Adrenal gland (tissue), 9 donors: ENCODE measurements at regions not wholly inside any gene's neighbourhood (a gene's known extent, or its start where the extent isn't known, plus 50 kb on each side); places are given as distances from the start of the nearest gene placed in this dataset.

Source experiments
- DNase-seq, 7 donors: peaks; one replicate each; pipeline ENCODE4 v3.0.0-alpha.2; 2019 to 2020
- H3K27ac ChIP-seq, 5 donors: fragments of 200-600 bp; sonication (generic) in 4 of 5; 1 replicate in 3 of 5; 2 replicates in 2 of 5; pipeline versions ENCODE4 v1.5.1 to v1.8.0; 2016 to 2020; ENCODE audit warnings: mild to moderate bottlenecking in 1 of 5
- H3K27me3 ChIP-seq: fragments of 200-600 bp; 2 replicates; pipeline ENCODE4 v1.8.0; 2021
- H3K36me3 ChIP-seq, 2 donors: fragments of 200-600 bp; replicated peaks in 1 of 2; 1 replicate in 1 of 2; 2 replicates in 1 of 2; pipeline versions ENCODE4 v1.5.1 to v1.8.0; 2018 to 2022
- H3K4me1 ChIP-seq, 2 donors: fragments of 200-600 bp; replicated peaks in 1 of 2; 1 replicate in 1 of 2; 2 replicates in 1 of 2; pipeline versions ENCODE4 v1.5.1 to v1.8.0; 2018 to 2021
- H3K4me3 ChIP-seq, 4 donors: fragments of 200-600 bp; sonication (generic) in 3 of 4; one replicate each; pipeline ENCODE4 v1.5.1; 2016 to 2018
- H3K9me3 ChIP-seq, 3 donors: fragments of 200-600 bp; sonication (generic) in 1 of 3; replicated peaks in 1 of 3; 1 replicate in 2 of 3; 2 replicates in 1 of 3; pipeline versions ENCODE4 v1.5.1 to v1.8.0; 2016 to 2021
- CTCF ChIP-seq, 6 experiments: fragments of 450-650 bp in 4 of 6; fragments of 200-600 bp in 2 of 6; sonication (generic) in 1 of 6; IDR thresholded peaks; 1 replicate in 5 of 6; 2 replicates in 1 of 6; pipeline versions ENCODE4 v1.5.1 to v1.8.0; 2016 to 2021; ENCODE audit warnings: antibody characterized with exemption in 6 of 6, mild to moderate bottlenecking in 2 of 6, moderate library complexity in 1 of 6
- POLR2A ChIP-seq, 2 donors: fragments of 450-650 bp; IDR thresholded peaks; one replicate each; pipeline ENCODE4 v1.6.1; 2017; ENCODE audit warnings: antibody characterized with exemption in 2 of 2, mild to moderate bottlenecking in 2 of 2, moderate library complexity in 1 of 2
- WGBS, 4 donors: extraction: QIAGEN DNeasy Blood & Tissue Kit in 2 of 4; methylation state at CpG; one replicate each; pipeline versions ENCODE4 v1.1.5 to v1.1.7; 2013 to 2017; 5-methylcytosine and 5-hydroxymethylcytosine counted together
- intact Hi-C, 2 donors: fragments of 100-400 bp; cut with DNase I; formaldehyde crosslinking; loops; one replicate each; pipeline versions ENCODE4 v1.14.1 to v1.15.0; 2022 to 2023
- donor health status: healthy with polysubstance abuse.
- donor health status: Bipolar disorder and iron deficiency.
- donor health status: DM: yes; HTN: yes; CAD: no.
- donor health status: DM: no; HTN: no; CAD: no.
- donor health status: DM: no; HTN: no; CAD: no.

- no peaks in the 10 kb centered on the region for H3K9me3 ChIP-seq
- no peak overlapping the region for H3K27ac ChIP-seq
- H3K36me3 ChIP-seq: no peaks in the 10 kb centered on the region
- no peaks in the 10 kb centered on the region for H3K27me3 ChIP-seq
- H3K4me1 ChIP-seq: no peaks in the 10 kb centered on the region
- no peak overlapping the region for H3K4me3 ChIP-seq
- 70 to 77% (median 76%) methylated on average over 2 of the region's 2 CpGs for WGBS, 4 donors
- intact Hi-C loops: no loop called here
- no peak for DNase-seq
- TF ChIP-seq CTCF (IDR thresholded peaks at IDR 0.05): no peak
- TF ChIP-seq POLR2A (IDR thresholded peaks at IDR 0.05): no peak
These were observed 361.2 kb downstream of the CCER1 start for GRCh38 chr12:90593596-90594295.

GRCh38 chr12:90589956-90590355 lies 365.0 kb downstream of the CCER1 start:
- Histone ChIP-seq H3K27ac (no peak overlapping the region), H3K4me1 (no peaks in the 10 kb centered on the region), H3K9me3 (no peaks in the 10 kb centered on the region), H3K4me3 (no peak overlapping the region), H3K36me3 (no peaks in the 10 kb centered on the region), H3K27me3 (no peaks in the 10 kb centered on the region)
- TF ChIP-seq CTCF (IDR thresholded peaks at IDR 0.05) (no peak), POLR2A (IDR thresholded peaks at IDR 0.05) (no peak)
- DNase-seq: no peak
- intact Hi-C loops: no loop called here
- 80 to 94% (median 89%) methylated on average over 1 of the region's 1 CpG for WGBS, 4 donors

GRCh38 chr12:90585640-90586304 lies 369.2 kb downstream of the CCER1 start:
- intact Hi-C loops: no loop called here
- 58 to 63% (median 60%) methylated on average over 3 of the region's 3 CpGs for WGBS, 4 donors
- Histone ChIP-seq H3K36me3 (no peaks in the 10 kb centered on the region), H3K4me1 (no peaks in the 10 kb centered on the region), H3K9me3 (no peaks in the 10 kb centered on the region), H3K4me3 (no peak overlapping the region), H3K27me3 (no peaks in the 10 kb centered on the region), H3K27ac (no peak overlapping the region)
- no peak for DNase-seq
- TF ChIP-seq CTCF (IDR thresholded peaks at IDR 0.05): no peak
- no peak for TF ChIP-seq POLR2A (IDR thresholded peaks at IDR 0.05)

- no peaks in the 10 kb centered on the region for H3K27me3 ChIP-seq
- H3K4me1 ChIP-seq: no peaks in the 10 kb centered on the region
- intact Hi-C loops: no loop called here
- H3K9me3 ChIP-seq: no peaks in the 10 kb centered on the region
- H3K36me3 ChIP-seq: no peaks in the 10 kb centered on the region
- H3K4me3 ChIP-seq: no peak overlapping the region
- H3K27ac ChIP-seq: no peak overlapping the region
- no peak for TF ChIP-seq POLR2A (IDR thresholded peaks at IDR 0.05)
- TF ChIP-seq CTCF (IDR thresholded peaks at IDR 0.05): no peak
- DNase-seq: no peak
These were observed 378.3 kb downstream of the CCER1 start for GRCh38 chr12:90576707-90577106.
